Fibroblast of mammary gland (primary cell): ENCODE measurements at regions not wholly inside any gene's neighbourhood (a gene's known extent, or its start where the extent isn't known, plus 50 kb on each side); places are given as distances from the start of the nearest gene placed in this dataset.

Experiments used
- DNase-seq: peaks from one replicate; pipeline ENCODE4 v3.0.0-alpha.2; 2010; ENCODE audit warnings: low read depth
- H3K4me3 ChIP-seq: 2 replicates; pipeline ENCODE4 v1.5.1; 2011; ENCODE audit warnings: low read depth, mild to moderate bottlenecking, low read length, moderate library complexity; ENCODE audit not compliant: control insufficient read depth
- CTCF ChIP-seq: conservative IDR thresholded peaks from 2 replicates; pipeline ENCODE4 v1.5.1; 2011; ENCODE audit warnings: low read depth, low read length, inconsistent platforms; ENCODE audit not compliant: control insufficient read depth, insufficient read depth

- H3K4me3 ChIP-seq: no peak overlapping the region
- TF ChIP-seq CTCF: no peak
- DNase-seq: no peak
Measured at GRCh38 chr17:71948703-71949422, 172.0 kb upstream of the SOX9 start.

DNA sequence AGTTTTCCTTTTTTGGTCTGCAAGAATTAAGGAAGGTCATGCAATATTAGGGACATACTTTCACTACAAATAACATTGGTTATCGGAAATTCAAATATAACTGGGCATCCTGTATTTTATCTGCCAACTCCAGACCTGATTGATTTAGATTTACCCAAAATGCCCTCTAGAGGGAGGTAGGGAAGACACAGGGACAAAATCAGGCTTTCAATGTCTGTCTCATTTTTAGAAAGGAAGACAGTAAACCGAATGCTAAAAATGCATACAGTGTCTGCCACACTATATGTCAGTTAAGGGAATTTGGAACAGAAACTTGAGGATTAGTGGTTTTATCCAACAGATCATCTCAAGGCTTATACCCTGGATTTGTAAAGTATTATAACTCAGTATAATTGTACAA lies 161.7 kb upstream of the SOX9 start:
- H3K4me3 ChIP-seq: no peak overlapping the region
- peak; percentile 54 for TF ChIP-seq CTCF
- DNase-seq: peak; percentile 20

DNA sequence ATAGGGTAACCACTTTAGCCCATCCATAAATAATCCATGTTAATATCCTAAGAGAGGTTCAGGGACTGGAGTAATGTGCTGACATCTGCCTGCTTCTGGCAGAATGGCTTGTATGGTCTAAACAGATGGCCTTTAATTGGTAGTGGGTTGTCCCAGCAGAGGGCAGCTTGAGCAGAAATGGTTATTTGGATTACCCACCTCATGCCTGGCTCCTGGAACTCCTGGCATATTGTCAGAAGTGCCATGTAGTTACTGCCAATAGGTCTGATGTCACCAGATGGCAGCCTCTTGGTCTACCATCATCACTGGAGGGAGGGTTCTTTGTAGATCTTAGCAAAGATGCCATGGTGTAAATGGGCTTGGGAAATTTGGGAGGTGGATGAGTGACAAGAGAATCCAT lies 157.5 kb upstream of the SOX9 start:
- DNase-seq: no peak
- H3K4me3 ChIP-seq: no peak overlapping the region
- no peak for TF ChIP-seq CTCF

- no peak for TF ChIP-seq CTCF
- H3K4me3 ChIP-seq: no peak overlapping the region
- DNase-seq: no peak
Measured at GRCh38 chr17:71963791-71964190, 157.0 kb upstream of the SOX9 start.

DNA sequence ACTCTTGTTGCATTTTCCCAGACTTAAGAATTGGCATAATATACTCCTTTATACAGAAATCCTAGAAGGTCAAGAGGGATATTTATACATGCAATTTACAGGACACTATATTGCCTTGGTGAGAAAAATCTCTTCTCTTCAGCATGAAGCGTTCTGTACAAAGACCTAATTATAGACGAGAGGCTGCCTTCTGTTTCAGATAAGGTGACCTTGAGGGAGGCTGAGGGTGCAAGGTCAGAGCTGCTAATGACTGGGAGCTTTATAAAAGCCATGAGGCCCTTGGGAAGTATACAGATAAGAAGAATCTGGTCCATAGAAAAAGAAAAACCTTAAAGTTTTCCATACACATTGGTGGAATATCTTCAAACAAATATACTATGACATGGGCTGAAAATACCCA lies 156.3 kb upstream of the SOX9 start:
- DNase-seq: no peak
- no peak for TF ChIP-seq CTCF
- no peak overlapping the region for H3K4me3 ChIP-seq

- no peak for TF ChIP-seq CTCF
- no peak for DNase-seq
- no peak overlapping the region for H3K4me3 ChIP-seq
Measured at GRCh38 chr17:71966055-71966454, 154.8 kb upstream of the SOX9 start.
